PC-3 (cell line): ENCODE measurements at regions not wholly inside any gene's neighbourhood (a gene's known extent, or its start where the extent isn't known, plus 50 kb on each side); places are given as distances from the start of the nearest gene placed in this dataset.

Experiments
- CTCF ChIP-seq: fragments of 300-600 bp; sonication (generic); conservative IDR thresholded peaks from 2 replicates; pipeline ENCODE4 v1.5.1; 2017; ENCODE audit warnings: antibody characterized with exemption, low read depth, mild to moderate bottlenecking, low read length
- EZH2 ChIP-seq: fragments of 300-600 bp; sonication (generic); IDR thresholded peaks from one replicate; pipeline ENCODE4 v1.6.1; 2017; ENCODE audit warnings: antibody characterized with exemption, mild to moderate bottlenecking, low read length; ENCODE audit not compliant: unreplicated experiment

DNA sequence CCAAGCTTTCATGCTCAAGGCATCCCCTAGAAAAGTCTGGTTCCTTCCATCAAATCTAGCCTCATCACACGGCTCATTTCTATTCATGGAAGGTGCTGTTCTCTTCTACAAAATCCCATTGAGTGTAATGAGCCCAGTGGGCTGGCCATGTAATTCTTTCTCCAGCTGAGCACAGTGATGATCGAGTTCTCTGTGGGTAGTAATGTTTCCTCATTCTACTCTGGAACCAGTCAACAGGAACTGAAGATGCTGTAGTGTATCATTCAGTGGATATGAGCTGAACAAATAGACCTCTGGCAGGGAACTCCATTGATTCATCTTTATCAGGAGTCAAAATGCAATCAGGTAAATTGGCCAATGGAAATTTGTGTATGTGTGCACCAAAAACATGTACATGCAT, 149.2 kb downstream of the LRRC70 start:
- TF ChIP-seq CTCF (no peak), EZH2 (no peak)
